Ovary (tissue), 3 donors: ENCODE measurements at regions not wholly inside any gene's neighbourhood (a gene's known extent, or its start where the extent isn't known, plus 50 kb on each side); places are given as distances from the start of the nearest gene placed in this dataset.

Experiments used
- EP300 ChIP-seq: sonication (generic); formaldehyde crosslinking; IDR thresholded peaks from one replicate; pipeline ENCODE4 v1.6.1; 2017; ENCODE audit warnings: antibody characterized with exemption
- TF ChIP-seq, protein P1 (sequence below), 3 donors: fragments of 450-650 bp in 2 of 3; fragments of 200-600 bp in 1 of 3; IDR thresholded peaks; one replicate each; pipeline versions ENCODE4 v1.5.1 to v1.8.0; 2016 to 2022; ENCODE audit warnings: antibody characterized with exemption in 3 of 3, mild to moderate bottlenecking in 1 of 3
- donor health status: DM: no; HTN: no; CAD: no.

GRCh38 chr6:141890661-141891060 is 242.1 kb upstream of the GJE1 start:
- TF ChIP-seq, protein P1, sequence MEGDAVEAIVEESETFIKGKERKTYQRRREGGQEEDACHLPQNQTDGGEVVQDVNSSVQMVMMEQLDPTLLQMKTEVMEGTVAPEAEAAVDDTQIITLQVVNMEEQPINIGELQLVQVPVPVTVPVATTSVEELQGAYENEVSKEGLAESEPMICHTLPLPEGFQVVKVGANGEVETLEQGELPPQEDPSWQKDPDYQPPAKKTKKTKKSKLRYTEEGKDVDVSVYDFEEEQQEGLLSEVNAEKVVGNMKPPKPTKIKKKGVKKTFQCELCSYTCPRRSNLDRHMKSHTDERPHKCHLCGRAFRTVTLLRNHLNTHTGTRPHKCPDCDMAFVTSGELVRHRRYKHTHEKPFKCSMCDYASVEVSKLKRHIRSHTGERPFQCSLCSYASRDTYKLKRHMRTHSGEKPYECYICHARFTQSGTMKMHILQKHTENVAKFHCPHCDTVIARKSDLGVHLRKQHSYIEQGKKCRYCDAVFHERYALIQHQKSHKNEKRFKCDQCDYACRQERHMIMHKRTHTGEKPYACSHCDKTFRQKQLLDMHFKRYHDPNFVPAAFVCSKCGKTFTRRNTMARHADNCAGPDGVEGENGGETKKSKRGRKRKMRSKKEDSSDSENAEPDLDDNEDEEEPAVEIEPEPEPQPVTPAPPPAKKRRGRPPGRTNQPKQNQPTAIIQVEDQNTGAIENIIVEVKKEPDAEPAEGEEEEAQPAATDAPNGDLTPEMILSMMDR (IDR thresholded peaks at IDR 0.05) = no peak
- TF ChIP-seq EP300 = no peak
